Nephron (organoid): ENCODE measurements at regions not wholly inside any gene's neighbourhood (a gene's known extent, or its start where the extent isn't known, plus 50 kb on each side); places are given as distances from the start of the nearest gene placed in this dataset.
A peak's percentile ranks its signal among the peaks of the same experiment; 100 is the strongest.

Experiments used
- H3K27ac Mint-ChIP-seq, 3 experiments: 2 replicates each; pipeline ENCODE4 v1.8.0; 2020; ENCODE audit warnings: mixed read lengths in 3 of 3, mild to moderate bottlenecking in 2 of 3, moderate library complexity in 1 of 3
- H3K27me3 Mint-ChIP-seq: 2 replicates; pipeline ENCODE4 v1.8.0; 2021; ENCODE audit warnings: low read depth, mild to moderate bottlenecking, moderate library complexity, mixed read lengths
- H3K36me3 Mint-ChIP-seq: 2 replicates; pipeline ENCODE4 v1.8.0; 2020; ENCODE audit warnings: low read depth, mixed read lengths
- H3K4me1 Mint-ChIP-seq: 2 replicates; pipeline ENCODE4 v1.8.0; 2020; ENCODE audit warnings: mixed read lengths
- H3K4me3 Mint-ChIP-seq, 3 experiments: 2 replicates each; pipeline ENCODE4 v1.8.0; 2020; ENCODE audit warnings: mild to moderate bottlenecking in 3 of 3, mixed read lengths in 3 of 3, moderate library complexity in 2 of 3
- H3K9me3 Mint-ChIP-seq: 2 replicates; pipeline ENCODE4 v1.8.0; 2020; ENCODE audit warnings: mixed read lengths
- CTCF ChIP-seq, 3 experiments: fragments of 200-600 bp; sonication (generic); IDR thresholded peaks; one replicate each; pipeline ENCODE4 v1.5.0; 2021; ENCODE audit warnings: antibody characterized with exemption in 3 of 3; ENCODE audit not compliant: unreplicated experiment in 3 of 3

- Mint-ChIP-seq H3K36me3 (no peaks in the 10 kb centered on the region), H3K27me3 (peaks cover 11% of the 10 kb centered on the region), H3K27ac (peak overlapping the region in 1 of 3 experiments; percentile 73), H3K4me1 (peaks cover 53% of the 10 kb centered on the region), H3K4me3 (no peak overlapping the region), H3K9me3 (no peaks in the 10 kb centered on the region)
- no peak for TF ChIP-seq CTCF (IDR thresholded peaks at IDR 0.05; ENCODE audit: unreplicated experiment in 3 of 3)
These were observed 122.9 kb upstream of the LYZL2 start for GRCh38 chr10:30752481-30752881.

- H3K27me3 Mint-ChIP-seq, result peaks cover 11% of the 10 kb centered on the region
- H3K9me3 Mint-ChIP-seq, result no peaks in the 10 kb centered on the region
- peak overlapping the region in 2 of 3 experiments; percentile 73 to 91 for H3K27ac Mint-ChIP-seq
- TF ChIP-seq CTCF (IDR thresholded peaks at IDR 0.05; ENCODE audit: unreplicated experiment in 3 of 3), result peak; percentile 76 to 81 (median 81)
- peak overlapping the region in 2 of 3 experiments; percentile 11 to 13 for H3K4me3 Mint-ChIP-seq
- H3K4me1 Mint-ChIP-seq, result peaks cover 53% of the 10 kb centered on the region
- H3K36me3 Mint-ChIP-seq, result no peaks in the 10 kb centered on the region
These were observed 122.3 kb upstream of the LYZL2 start for GRCh38 chr10:30751678-30752331.

- no peaks in the 10 kb centered on the region for H3K9me3 Mint-ChIP-seq
- peak overlapping the region in 2 of 3 experiments; percentile 73 to 91 for H3K27ac Mint-ChIP-seq
- H3K27me3 Mint-ChIP-seq, result peaks cover 11% of the 10 kb centered on the region
- H3K36me3 Mint-ChIP-seq, result no peaks in the 10 kb centered on the region
- no peak overlapping the region for H3K4me3 Mint-ChIP-seq
- no peak for TF ChIP-seq CTCF (IDR thresholded peaks at IDR 0.05; ENCODE audit: unreplicated experiment in 3 of 3)
- H3K4me1 Mint-ChIP-seq, result peaks cover 53% of the 10 kb centered on the region
These were observed 121.6 kb upstream of the LYZL2 start for GRCh38 chr10:30750971-30751677.

GRCh38 chr10:30749385-30749784, 119.8 kb upstream of the LYZL2 start:
- Mint-ChIP-seq H3K36me3 (no peaks in the 10 kb centered on the region), H3K27ac (no peak overlapping the region), H3K4me1 (peaks cover 37% of the 10 kb centered on the region), H3K27me3 (peaks cover 11% of the 10 kb centered on the region), H3K9me3 (no peaks in the 10 kb centered on the region), H3K4me3 (no peak overlapping the region)
- TF ChIP-seq CTCF (IDR thresholded peaks at IDR 0.05; ENCODE audit: unreplicated experiment in 3 of 3), result no peak

GRCh38 chr10:30748152-30748973, 118.8 kb upstream of the LYZL2 start:
- TF ChIP-seq CTCF (IDR thresholded peaks at IDR 0.05; ENCODE audit: unreplicated experiment in 3 of 3), result no peak
- Mint-ChIP-seq H3K9me3 (no peaks in the 10 kb centered on the region), H3K27me3 (peaks cover 11% of the 10 kb centered on the region), H3K4me1 (peaks cover 27% of the 10 kb centered on the region), H3K4me3 (no peak overlapping the region), H3K36me3 (no peaks in the 10 kb centered on the region), H3K27ac (peak overlapping the region; percentile 7 to 29 (median 25))
